Tongue (tissue), 1 donor: ENCODE measurements at regions not wholly inside any gene's neighbourhood (a gene's known extent, or its start where the extent isn't known, plus 50 kb on each side); places are given as distances from the start of the nearest gene placed in this dataset.

Source experiments
- DNase-seq: peaks from one replicate; pipeline ENCODE4 v3.0.0-alpha.2; 2015

DNA sequence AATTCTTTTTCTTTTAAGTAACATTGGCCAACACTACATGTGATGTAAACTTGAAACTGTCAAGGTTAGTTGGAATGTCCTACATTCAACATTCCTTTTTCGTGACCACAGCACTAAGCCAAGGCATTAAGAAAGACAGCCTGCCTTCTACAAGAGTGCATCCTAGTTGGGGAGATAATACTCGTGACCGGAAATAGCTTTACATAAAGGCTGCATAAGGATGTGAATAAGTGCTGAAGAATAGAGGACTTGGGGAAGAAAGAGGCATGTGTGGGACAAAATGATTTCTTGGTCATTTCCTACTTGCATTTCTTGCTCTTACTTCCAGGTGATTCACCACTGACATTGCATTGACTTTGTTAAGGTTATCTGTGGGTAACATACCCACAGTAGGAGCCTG, 282.0 kb downstream of the DMRT2 start:
- peak; percentile 6 for DNase-seq

DNA sequence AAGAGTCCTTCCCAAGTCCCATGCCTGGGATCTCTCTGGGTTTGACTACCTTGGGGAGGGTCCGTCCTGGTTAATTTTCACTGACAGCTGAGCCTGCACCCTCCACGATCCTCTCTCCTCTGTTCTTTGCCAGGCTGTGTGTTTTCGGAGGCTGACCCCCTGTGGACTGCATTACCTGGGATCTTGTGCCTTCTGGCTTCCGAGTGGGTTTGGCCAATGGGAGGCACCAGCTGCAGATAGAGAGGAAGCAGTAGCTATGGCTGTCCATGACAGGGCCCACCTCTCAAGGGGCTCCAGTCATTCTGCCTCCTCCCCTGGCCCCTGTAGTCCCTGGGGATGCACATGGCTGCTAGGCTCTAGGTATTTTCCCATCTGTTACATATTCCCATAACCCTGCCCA, 285.0 kb downstream of the DMRT2 start:
- no peak for DNase-seq

DNA sequence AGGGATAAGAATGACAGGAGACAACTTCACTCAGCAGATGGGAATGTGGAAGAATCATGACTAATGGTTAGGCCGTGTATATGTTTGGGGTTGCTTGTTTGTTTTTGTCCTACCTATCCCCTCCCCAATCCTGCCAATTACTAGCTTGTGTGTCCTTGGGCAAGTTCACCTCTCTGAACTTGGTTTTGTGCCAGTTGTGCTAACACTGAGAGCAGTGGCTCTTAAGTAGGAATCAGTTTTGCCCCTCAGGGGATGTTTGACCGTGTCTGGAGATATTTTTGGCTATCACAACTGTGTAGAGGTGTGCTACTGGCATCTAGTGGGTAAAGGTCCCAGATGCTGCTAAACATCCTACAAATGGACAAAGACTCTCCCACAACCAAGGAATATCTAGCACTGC, 287.0 kb downstream of the DMRT2 start:
- no peak for DNase-seq

DNA sequence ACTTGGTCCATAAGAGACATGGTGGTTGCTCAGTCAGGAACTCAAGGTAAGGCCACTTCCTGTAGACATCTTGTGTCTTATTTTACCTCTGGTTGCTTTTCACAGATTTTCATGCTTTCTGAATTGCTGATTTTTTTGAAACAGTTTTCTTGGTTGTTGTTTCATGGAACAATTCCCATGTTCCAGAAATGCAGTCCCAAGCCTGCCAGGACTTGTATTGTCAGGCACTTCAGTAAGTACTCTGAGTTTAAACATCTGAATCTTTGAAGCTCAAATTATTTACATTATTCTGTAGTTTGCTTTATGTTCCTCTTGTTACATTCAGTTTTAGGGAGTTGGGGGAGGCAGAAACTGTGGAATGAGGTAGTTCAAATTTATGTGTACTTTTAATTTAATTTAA, 290.2 kb downstream of the DMRT2 start:
- peak; percentile 29 for DNase-seq

DNA sequence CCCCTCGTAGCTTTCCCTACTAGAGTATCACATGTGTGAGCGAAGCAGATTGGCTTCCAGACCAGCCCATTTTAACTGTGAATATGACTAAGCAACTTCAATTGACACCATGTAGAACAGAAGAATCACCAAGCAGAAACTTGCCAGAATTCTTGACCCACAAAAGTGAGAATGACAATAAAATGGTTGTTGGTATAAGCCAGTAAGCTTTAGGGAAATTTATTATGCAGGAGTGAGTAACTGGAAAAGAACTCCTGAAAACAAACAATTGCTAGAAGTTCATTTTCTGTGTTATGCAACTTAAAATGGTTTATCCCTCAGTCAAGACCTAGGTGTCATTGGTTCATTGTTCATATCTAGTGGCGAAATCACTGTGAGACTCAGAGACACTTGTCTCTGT, 303.1 kb downstream of the DMRT2 start:
- DNase-seq = no peak

DNA sequence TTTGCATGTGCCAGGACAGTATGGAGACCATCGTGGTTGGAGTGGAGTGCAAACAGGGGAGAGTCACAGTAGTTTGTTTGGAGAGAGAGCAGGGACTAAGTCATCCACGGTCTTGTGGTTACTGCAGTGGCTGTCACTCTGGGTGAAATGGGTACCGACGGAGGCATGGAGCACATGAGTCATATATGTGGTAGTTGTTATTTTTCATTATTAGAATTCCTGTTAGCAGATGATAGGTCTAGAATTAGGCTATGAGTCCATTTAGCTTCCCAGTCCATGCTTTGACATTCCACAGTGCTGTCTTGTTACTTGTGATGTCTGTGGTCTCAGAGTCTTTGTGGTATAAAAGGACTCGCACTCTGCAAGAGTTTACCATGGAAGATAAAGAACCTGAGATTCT, 303.9 kb downstream of the DMRT2 start:
- DNase-seq = no peak

DNA sequence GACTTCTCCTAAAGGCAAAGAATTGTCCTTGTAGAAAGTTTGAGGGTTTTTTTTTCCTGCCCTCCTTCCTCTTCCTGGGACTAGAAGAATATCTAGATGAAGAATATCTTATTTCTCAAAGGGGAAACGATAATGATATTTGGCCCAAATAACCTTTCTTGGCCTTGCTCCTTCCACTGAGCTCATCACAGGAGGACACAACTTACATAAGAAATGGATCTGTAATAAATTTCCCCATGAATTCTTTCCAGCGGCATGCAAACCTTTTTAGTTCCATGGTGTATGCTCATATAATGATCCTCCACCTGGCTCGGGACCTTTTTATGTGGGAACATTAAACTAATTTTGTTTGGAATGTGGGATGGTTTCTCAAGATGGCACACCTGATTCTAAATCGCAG, 304.4 kb downstream of the DMRT2 start:
- no peak for DNase-seq

DNA sequence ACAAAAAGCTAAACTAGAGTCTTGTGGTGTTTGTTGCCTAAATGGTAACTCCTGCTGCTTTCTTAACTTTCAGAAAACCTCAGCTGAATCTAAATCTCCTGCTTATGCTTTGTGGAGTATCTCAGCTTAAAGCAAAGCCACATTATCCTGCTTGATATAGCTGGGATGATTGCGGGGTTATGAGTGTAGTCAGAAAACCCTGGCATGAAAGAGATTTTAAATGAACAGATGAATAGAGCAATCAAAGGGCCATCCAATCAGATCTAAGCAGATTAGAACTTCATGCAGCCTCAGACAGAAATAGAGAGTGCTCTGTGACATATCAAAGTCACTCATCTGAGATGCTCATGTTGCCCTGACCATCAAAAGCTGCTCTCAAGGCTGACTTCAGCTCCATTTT, 305.5 kb downstream of the DMRT2 start:
- DNase-seq = no peak

DNA sequence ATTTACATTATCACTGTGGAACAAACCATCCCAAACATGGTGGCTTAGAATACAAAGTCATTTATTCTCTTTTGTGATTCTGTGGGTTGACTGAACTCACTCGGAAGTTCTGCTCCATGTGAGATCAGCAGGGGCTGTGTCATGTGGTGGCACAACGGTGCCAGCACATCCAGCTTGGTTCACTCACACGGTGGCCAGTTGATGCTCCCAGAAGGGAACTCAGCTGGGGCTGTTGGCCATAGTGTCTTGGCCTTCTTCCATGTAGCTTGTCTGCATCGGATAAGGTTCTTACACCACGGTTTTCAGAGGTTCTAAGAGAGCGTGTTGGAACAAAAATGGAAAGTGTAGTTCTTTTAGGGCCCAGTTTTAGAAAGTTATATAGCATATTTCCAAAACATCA, 312.7 kb downstream of the DMRT2 start:
- peak; percentile 41 for DNase-seq

DNA sequence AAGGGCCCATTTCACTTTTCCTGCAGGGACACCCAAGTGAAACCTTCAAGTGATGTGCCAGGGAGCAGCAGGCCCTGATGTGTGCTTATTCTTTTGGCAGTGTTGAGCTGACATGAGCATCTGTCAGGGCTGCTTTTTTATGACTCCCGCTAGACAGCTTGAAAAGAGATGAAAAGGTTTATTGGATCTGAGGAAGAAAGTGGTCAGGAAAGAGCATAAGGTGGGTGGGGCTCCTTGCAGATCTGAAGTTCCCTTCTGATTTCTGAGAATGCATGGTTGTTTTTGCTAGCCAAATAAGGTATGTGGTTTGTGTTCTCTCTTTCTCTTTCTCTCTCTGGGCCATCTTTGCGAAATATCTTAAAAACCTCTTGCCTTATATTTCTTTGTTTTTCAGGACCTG, 316.1 kb downstream of the DMRT2 start:
- DNase-seq = no peak

DNA sequence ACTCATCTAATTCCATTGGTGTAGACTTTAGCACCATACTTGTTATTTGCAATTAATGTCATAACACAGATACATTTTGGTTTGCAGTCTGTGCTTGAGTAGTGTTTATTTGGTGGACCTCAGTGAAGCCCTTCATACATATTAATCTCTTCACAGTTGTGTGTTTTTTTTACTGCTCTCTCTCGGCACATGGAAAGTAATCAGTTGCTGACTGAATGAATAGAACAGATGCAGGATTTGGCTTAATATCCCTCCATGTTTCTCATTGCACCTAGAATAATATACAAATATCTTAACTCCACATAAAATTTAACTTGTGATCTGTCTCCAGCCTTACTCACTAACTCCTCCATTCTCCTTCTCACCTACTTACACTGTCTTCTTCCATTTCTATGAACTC, 319.1 kb downstream of the DMRT2 start:
- DNase-seq = peak; percentile 52

DNA sequence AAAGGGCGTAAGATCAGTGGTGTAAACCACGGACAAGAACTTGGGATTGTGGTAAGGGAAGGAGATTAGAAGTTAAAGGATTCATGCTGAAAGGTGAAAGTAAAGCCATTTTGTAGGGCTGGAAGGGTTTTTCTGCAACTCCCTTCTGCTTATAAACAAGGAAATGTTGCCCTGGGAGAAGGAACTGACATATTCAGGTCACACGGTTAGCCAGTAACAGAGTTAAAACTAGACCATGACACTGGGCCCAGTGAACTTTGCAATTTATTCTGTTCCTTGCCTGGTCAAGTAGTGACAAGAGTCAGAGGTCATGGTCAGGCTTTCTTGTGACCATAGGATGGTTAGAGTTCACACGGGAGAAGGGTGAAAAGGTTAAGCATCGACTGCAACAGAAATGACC, 323.3 kb downstream of the DMRT2 start:
- no peak for DNase-seq

DNA sequence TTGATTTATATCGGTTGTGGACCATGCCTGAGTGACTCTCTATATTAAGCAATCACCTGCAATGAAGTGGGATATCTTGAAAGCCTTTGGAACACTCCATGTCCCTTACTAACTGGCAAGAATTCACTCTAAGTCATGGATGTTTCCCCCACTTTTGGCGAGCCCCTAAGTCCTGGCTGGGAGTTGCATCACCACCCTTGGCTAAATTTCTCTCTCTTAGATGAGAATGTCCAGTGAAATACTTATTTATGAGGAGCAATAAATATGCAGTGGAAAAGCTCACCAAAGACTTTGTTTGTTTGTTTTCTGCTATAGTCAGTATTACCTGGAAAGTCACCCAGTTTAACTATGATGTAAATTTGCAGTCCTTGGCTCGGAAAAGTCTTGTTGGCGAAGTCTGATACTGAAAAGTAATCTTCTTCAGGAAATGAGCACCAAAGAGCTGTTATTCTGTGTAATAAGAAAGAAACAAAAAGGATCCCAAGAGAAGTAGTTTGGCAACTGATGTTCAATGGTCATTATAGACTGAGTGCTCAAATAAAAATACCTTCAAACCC, 333.8 kb downstream of the DMRT2 start:
- no peak for DNase-seq

DNA sequence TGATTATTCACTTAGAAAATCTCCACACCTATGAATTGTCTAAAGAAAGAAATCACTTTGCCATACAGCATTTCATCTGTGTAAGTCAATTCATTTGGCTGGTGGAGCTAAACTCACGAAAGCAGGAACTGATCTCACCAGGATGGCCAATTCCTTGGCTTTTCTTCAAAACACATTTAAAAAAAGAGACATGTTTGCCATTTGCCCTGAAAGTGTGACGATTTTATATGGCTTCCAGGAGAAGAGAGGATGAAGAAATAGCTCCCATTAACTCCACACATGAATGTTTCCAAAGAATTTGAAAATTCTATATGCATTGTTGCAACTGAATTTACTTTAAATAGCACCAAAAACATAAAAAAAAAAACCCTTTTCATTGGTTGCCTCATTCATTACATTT, 334.7 kb downstream of the DMRT2 start:
- no peak for DNase-seq

DNA sequence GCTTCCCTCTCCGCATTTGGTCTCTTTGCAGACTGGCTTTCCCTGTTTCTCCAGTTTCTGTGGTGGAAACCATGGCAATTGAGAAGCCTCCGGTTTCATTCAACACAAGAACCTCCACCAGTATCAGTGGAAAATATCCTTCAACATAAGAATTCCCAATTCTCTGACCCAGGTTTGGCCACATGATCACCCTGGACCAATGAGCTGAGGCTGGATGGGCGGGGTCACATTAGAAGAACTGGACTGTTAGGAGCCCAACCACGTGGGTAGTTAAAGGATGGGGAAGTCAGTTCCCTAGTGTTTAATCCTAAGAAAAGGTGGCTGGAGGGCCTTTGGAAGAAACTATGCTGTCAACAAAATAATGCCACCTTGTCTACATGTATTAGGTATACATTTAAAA, 336.3 kb downstream of the DMRT2 start:
- DNase-seq = no peak

DNA sequence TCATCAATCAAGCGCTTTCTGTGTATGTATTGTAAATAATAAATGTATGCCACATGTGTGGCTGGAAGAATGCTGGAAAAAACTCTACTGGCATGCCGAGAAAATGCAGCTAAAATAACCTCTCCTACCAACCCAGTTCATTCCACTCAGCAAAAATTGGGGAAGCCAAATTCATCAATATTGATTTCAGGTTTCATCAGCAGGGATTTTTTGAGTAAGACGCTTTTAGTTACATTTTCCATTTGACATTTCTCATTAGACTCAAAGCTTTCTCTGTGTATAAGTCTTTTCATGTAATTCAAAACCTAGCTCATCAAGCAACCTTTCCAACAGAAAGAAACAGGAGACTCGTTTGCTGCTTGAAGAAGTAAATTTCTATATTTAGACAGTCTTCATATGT, 338.1 kb downstream of the DMRT2 start:
- DNase-seq = no peak

DNA sequence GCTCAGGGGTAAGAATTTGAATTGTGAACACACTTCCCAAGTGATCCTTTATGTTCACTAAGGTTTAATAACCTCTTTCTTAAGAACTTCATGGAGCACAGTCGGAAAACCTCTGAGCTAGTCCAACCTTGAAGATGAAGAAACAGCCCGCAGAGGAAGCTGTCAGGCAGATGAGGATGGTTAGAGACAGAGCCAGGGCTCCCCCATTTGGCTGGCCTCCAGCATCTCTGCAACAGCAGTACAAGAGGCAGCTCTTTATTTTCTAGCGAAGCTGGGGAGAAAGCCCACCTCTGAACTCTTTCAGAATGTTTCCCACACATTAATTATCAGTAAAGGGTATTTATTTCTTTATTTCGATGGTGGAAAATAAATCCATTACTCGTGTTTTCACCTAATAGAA, 350.8 kb downstream of the DMRT2 start:
- peak; percentile 57 for DNase-seq

DNA sequence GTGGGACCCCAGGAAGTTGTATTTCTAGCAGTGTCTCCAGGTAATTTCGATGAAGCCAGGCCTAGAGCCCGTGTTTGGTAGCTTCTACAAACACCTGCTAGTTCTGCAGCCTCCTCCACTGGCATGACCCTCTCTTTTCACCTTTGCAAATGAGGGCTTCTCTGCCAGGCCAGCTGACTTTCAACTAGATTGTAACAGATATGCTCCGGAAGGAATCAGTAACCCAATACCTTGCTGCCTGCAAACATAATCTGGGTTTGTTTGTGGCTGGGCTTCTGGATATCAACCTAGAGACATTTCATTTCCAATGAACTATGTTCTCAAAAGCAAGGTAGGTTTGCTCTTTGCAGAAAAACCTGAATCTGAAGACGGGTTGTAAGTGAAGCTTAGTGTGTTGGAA, 354.8 kb downstream of the DMRT2 start:
- no peak for DNase-seq

DNA sequence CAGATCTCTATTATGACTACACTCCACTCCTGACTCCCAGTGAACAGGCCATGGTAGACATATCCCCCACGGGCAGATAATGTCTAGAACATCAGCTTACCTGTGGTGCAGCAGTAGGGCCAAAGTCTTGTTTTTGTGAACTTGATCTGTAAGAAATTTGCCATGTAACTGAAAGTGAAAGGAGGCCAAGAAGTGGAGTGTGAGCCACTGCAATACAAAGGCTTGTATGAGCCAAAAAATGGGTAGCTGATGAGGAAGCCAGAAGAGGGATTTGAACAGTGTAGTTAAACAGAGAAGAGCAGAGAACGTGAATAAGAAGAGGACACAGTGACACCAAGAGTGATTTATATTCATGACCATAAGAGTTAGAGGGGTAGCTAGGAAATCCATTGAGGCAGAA, 361.7 kb downstream of the DMRT2 start:
- no peak for DNase-seq

DNA sequence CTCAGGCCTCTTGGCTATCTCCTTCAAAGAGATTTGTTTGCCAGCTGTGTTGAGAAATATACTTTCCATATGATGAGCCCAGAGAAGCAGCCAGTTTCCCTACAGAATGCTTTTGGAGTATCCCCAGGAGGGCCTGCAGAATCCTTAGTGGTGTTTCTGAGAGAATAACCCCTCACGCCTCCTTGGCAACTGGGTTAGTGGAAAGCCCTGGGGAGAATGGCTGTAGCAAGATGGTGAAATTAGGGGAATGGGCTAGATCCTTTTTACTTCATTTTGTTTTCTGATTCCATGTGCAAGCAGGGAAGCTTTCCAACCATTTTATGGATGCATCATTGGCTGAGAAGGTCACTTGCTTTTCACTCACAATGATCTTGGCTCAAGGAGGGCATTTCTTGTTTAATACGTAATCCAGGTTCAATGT, 364.6 kb downstream of the DMRT2 start:
- DNase-seq = no peak

DNA sequence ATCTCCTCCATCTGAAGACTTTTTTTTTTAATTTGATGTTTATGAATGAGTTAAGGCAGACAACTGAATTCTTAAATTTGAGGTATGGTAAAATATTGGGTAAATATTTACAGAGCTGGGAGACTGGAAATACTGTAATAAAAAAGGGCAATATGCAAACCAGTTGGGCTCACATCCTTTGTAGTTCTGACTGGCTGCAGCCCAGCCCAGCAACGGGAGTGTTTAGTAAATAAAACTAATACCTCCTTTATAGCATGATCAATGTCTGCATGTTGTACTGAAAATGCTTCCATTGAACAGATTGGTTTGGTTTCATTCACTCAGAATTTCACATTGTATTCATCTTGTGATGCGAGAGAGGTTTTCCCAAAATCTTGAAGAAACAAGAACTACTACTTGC, 365.0 kb downstream of the DMRT2 start:
- no peak for DNase-seq

DNA sequence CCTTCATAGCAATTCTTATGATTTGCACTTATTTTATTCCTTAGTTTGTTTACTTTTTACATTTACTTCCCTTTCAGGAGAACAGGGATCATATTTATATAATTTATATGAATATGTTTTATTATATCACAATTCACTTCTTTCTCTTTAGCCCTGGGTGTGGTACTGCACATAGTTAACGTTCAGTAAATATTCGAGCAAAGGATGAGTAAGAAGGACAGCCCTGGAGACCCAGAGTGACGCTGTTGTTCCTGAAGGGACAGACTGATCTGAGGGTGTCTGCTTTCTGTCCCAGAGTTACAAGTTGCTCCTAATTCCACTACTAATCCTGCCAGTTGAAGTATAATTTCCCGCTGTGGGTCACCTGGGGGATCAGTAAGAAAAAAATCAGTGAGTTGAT, 366.1 kb downstream of the DMRT2 start:
- no peak for DNase-seq

DNA sequence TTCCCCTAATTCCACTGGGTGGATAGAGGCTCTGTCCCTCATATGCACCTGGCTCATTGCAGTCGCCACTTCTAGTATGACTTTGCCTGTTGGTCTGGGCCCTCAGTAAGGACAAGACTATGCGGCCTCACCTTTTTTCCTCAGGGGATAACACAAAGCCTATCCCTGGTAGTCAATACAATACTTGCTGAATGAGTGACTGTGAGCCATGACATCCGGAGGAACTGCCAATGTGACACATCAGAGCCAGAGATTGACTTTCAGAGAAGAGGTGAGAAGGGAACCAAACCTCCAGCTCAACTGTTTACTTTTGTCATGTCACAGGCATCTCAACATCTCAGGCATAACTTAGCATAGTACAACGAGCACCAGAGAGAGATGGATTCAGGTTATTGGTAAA, 371.3 kb downstream of the DMRT2 start:
- no peak for DNase-seq

DNA sequence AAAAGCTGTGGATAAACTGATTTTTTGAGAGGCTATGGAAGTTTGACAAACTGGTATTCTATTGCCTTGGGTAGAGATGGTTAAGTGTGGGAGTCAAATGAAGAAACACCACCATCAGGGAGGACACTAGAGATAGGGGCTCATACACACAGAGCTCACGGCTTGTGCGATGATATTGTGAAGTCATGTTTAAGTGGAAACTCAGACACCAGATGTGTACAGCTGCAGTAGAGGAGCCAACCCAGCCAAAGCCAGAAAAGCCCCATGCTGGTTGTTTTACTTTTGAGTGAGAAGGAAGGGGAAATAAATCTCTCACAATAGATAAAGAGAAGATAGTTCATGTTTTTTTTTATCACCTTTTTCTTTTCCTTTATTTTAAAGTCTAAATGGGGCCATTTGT, 377.7 kb downstream of the DMRT2 start:
- DNase-seq = peak; percentile 85

DNA sequence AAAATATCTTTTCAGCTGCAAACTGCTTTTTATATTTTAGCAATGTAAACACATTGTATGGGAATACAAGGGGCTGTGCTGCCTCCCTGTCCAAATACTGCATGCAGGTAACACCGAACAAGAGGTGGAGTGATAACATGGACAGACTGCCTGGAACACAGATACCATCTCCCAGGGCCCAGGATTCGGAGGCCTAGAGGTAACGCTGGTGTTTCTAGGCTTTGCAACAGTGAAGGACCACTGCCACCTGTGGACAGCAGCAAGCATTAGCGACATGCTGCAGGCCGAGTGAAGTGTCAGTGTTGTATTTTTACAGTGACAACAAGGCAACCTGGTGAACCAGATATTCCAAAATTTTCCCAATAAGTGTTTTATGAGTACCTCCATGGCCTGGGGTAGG, 379.1 kb downstream of the DMRT2 start:
- DNase-seq = peak; percentile 77
